Fibroblast of upper back skin (primary cell): ENCODE measurements at regions not wholly inside any gene's neighbourhood (a gene's known extent, or its start where the extent isn't known, plus 50 kb on each side); places are given as distances from the start of the nearest gene placed in this dataset.
"Not testable (repeated sequence)": the region's sequence is repeated elsewhere in the genome, so short reads cannot be mapped to it uniquely, and the experiment has no call there.

Source experiments
- DNase-seq: peaks from one replicate; pipeline ENCODE4 v3.0.0-alpha.2; 2013

DNA sequence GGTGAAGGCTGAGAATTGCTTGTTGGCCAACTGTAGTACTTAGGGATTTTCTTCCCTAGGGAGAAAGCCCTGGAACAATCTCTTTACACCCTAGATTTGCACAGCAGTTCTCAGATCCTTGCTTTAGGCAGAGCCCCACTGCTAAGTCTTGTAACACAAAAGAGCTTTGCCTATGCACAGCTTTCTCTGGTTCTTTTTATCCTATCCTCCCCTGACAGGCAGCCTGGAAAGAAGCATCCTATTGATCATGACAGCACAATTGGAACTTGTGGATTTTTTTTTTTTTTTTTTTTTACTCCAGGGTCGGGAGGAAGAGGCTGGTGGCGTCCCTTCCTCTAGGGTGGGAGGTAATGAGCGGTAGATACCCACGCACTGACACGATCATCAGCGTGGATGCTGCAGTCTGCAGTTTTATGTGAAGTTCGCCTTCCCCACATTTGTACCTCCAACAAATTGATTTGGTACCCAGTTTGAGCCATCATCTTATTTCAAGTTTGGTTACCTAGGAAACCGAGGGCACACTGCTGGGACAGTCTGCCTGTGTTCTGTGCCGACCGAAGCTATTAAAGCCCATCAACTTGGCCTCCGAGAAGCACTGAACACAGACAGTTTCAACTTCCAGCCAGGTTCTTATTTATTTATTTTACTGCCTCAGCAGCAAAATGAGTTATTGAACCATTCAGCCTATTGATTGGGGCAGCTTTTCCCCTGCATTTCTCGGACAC is 110.1 kb downstream of the NRN1 start:
- DNase-seq = no peak

DNA sequence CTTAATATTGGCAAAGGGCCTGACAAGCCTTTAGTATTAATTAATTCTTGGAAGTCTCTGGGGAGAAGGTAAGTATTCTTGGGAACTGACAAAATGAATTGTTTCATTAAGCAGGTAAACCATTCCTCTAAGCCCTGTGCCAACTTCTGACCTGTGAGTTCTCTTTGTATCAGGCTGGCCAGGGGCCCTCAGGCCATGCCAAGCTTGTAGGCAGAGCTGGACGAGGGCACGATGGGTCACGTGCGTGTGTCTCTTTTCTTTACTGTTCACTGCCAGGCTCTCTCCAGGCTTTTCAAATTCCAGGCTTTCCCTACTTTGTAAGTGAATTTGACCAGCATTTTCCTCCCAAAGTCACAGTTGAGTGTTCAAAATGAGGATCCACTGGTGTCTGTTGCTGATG is 112.4 kb downstream of the NRN1 start:
- no peak for DNase-seq

DNA sequence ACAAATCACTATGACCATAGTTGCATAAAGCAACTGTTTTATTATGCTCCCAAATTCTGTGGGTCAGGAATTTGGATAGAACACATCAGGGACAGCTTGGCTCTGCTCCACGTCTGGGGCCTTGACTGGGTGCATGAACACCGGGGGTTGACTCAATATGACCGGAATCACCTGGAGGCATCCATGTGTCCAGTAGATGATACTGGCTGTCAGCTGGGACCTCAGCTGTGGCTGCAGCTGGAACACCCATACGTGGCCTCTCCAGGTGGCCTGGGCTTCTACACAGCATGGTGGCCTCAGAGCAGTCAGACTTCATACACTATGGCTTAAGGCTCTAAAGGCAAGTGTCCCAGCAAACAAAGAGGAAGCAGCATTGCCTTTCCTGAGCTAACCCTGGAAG is 113.4 kb downstream of the NRN1 start:
- no peak for DNase-seq

DNA sequence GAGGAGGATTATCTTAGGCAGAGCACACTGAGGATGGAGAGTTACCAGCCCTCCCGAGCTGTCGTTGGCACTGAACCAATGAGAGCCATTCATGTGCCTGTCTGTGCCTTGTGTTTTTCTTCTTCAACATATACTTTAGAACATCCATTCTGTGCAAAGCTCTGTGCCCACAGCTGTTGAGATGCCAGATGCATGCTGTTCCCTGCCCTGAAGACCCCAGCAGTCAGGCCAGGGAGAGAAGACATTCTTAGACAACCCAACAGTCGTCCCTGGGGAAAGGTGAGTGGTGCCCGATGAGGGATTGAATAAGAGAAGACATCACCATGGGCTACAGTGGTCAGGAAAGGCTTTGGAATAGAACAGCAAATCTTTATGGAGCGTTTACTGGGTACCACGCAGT is 114.1 kb downstream of the NRN1 start:
- DNase-seq = no peak

DNA sequence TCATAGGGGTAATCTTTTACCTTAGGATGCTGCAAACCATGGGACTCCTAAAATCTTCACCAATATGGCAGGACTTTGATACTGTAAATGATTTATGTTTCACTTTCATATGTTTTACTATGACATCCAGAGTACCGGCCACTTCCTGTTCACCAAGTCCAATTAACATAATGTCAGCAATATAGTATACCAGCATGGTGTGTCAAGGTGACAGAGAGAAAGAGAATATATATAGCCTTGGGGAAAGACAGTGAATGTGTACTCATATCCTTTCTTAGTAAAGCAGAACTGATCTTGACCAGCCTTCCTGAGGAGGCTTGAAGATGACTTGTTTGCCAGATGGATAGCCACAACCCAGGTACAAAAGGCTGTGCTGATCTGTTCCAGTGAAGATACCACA is 127.9 kb downstream of the NRN1 start:
- no peak for DNase-seq

DNA sequence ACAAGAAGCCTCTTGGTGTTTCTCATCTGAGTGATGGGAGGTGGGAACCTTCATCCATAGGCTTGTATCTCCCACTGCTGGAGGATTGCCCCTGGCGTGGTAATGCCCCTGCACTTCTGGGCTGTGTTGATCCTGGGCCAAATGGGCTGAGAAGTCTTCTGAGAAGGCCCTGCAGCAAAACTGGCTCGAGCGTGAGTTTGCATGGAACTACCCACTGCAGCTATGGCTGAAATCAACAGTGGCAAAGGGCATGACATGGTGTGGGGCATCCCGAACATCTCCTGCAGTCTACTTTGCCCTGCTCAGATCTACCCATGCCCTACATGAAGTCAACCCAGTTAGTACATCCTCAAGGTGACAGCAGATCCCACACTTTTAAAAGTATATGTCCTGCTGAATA is 130.6 kb downstream of the NRN1 start:
- no peak for DNase-seq

DNA sequence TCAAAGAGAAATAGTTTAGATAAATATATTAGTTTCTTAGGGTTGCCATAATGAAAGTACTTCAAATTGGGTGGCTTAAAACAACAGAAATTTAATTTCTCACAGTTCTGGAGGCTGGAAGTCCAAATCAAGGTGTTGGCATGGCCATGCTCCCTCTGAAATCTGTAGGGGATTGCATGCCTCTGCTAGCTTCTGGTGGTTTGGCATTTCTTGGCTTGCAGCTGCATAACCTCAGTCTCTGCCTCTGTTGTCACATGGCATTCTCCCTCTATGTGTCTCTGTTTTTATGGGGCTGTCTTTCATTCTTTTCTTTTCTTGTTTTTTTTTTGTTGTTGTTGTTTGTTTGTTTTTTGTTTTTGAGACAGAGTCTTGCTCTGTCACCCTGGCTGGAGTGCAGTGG is 132.7 kb downstream of the NRN1 start:
- not testable (repeated sequence) for DNase-seq

DNA sequence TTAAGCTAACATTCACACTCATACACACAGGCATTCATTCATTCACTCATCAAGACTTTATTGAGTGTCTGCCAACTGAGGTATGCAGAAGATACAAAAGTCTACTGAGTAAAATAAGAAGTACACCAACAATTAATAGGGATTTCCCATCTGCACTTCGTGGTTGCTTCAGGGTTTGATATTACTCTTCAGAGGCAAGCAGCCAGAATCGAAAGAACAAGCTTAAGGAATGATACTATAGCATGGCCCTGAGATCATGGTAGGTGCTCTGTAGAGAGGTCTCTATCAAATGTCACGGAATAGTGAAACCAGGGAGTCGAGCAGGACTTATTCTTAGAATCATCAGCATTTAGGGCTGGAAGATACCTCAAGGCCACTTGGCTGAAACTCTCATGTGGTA is 135.4 kb downstream of the NRN1 start:
- no peak for DNase-seq

DNA sequence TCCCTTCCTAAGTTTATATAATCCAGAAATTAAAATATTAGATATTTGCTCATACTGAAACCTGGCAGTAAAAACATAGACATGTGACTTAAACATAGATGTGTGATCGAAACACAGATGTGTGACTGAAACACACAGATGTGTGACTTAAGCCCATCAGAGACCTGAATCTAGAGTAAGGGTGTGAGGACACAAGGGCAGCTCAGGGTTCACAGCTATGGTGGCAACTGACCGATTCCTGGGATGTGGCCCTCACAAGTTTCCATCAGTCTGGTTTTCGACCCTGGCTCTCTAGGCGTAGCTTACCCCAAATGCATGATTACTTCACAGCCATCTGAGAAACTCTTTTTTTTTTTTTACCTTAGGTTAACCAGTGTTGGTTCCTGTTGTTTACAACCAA is 137.0 kb downstream of the NRN1 start:
- no peak for DNase-seq

DNA sequence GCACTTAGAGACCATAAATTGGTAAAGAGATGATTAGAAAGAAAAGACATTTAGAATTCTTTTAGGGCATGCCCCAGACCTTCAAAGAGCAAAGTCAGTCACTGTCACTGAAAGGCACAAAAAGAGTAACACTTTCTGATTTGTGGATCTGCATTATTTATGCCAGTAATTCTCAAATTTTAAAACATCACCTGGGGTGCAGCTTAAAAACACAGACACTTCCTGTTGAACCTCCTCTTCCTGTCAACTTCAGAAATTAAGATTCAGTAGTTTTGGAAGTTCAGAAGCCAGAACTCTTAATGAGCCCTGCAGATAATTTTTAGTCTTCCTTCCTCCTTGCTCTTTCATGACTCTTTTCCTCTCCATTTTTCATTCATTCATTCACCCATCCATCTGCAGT is 137.5 kb downstream of the NRN1 start:
- DNase-seq = no peak

DNA sequence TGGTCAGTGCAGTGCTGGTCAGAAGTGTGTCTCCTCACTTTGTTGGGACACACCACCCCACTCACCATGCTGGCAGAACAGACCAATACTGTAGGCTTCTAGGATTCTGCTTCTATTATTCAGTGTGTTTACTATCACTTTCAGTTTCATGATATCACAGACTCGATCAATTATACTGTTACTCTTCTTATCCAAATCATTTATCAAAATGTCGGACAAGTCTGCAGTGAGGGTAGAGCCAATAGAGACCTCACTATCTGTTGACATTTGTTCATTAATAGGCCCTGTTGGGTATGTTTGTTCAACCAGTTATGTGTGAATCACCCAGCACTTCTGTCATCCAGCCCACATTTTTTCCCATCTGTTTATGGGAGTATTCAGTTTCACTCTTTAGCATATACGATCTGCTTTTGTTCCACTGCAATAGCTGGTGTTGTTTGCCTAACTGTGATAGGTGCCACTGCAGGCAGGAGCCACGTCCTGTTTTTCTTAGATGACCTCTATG is 140.1 kb downstream of the NRN1 start:
- peak; percentile 61 for DNase-seq

DNA sequence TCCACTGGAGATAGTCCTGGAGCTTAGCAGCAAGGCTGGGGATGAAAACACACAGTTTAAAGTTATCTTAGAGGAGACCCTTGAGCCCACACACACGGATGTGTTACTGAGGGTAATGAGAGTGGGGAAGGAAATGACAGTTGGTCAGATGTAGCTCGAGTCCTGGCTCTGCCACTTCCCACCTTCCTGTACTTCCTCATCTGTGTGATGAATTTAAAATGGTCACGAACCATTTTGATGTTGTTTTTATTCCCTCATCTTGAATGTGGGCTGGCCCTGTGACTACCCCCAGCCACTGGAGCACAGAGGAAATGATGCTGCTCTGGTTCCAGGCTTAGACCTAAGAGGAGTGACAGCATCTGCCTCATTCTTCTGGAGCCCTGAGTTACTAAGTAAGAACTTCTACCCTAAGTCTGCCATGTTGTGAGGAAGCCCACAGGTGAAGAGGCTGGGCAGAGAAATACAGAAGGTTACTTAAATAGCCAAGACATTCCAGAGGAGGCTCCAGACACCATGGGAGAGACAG is 141.2 kb downstream of the NRN1 start:
- no peak for DNase-seq

DNA sequence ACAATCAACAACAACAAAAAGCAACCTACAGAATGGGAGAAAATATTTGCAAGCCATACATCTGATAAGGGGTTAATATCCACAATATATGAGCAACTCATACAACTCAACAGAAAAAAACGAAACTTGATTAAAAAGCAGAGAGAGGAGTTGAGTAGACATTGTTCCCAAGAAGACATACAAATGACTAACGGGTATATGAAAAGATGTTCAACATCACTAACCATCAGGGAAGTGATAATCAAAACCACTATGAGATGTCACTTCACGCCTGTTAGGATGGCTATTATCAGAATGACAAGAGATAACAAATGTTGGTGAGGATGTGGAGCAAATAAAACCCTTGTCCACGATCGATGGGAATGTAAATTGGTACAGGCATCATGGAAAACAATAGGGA is 145.9 kb downstream of the NRN1 start:
- no peak for DNase-seq

DNA sequence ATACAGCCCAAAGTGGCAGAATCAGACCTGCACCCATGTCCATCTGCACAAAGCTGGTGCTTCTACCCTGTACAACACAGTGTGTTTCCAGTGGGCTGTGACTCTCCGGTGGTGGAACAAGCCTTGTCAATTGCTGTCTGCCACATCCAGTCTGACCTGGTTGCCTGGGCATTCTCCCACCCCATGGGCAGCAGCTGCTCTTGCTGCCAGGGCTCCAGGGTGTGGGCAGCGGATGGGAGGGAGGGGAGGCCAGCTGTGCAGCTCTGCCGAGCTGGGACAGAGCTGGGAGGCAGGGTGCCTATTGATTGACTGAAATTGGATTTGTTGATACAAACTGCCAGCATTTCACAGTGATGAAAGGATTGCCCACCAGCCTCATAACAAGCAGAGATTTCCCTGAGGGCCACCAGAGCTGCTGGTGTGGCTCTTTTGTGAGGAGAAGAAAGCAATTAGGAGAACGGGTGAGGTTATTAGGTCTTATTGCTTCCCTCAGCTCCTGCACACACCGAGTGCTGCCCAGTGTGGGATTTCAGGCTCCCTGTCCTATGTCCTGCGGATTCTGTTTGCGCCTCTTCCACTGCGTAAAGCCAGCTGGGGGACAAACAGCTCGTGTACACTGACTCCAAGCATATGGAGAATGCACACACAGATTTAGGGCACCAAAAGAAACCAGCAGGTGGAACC is 150.8 kb downstream of the NRN1 start:
- no peak for DNase-seq

DNA sequence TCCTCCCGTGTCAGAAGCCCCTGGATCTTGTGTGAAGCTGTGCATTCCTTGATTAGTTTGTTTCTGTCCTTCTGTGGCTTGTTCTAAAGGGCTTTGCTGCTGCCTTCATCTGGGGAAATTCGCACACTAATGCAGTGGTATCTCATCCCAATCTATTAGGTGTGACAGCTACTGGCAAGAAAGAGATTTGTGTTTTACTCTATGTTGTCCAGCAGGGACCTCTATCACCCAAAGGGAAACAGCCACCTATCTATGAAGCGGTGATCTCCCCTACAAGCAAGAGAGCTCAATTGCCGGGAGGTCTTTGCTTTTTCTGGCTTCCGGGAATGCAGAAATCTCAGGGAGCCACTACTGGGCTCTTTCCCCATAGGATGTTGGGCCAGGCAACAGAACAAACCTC is 151.8 kb downstream of the NRN1 start:
- no peak for DNase-seq

DNA sequence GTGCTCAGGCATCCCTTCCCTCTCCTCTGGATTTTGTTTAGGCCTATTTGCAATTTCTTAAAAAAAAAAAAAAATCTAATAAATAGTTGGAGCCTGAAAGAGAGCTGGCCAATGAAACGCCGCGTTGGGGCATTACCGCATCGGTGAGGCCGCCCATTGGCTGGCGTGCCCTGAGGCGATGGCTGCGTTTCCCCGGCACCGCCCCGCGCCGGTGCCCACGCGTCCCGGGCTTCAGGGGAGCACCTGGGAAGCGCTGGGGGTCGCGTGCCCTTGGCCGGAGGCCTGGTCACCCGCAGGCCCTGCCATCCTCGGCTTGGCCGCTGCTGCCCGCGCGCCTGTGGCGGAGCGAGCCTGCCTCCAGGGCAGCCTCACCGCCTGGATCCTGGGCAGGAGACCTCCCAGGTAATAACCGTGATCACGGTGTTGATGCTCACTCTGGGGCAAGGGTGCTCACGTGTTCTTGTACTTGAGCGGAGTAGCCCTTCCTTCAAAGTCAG is 155.4 kb downstream of the NRN1 start:
- DNase-seq = peak; percentile 48

DNA sequence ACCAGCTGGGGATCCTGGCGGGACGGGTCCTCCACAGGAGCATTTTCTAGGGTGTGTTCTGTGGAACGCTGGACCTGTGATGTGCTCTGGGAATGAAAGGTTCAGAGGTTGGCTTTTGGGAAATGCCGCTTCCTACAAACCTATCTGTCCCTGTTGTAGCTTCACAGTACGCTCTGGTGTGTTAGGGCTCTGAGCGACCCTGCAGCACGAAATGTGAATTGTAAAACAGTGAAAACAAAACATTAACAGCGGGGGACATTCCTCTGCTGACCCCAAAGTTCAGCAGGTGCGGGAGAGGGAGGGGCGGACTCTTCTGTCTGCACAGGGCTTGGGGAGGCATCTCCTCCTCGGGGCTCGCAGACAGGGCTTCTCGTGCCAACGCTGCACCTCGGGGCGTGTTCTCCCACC is 155.9 kb downstream of the NRN1 start:
- no peak for DNase-seq

DNA sequence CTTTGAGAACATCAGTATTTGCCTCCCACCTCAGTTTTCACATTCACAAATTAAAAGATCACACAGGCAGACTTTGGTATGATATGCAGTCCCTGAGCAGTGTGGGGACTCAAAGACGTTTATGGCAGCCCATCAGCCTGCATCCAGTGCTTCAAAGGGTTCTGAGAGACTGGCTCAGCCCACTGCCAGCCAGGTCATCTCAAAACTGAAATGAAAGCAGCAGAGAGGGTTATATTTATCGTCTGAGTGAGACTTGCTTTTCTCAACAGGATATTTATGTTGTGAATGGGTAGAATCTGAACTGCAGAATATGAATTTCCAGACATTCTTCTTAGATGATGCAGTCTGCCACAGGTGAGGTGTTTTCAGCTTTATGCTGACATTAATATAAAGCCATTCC is 159.8 kb downstream of the NRN1 start:
- no peak for DNase-seq

DNA sequence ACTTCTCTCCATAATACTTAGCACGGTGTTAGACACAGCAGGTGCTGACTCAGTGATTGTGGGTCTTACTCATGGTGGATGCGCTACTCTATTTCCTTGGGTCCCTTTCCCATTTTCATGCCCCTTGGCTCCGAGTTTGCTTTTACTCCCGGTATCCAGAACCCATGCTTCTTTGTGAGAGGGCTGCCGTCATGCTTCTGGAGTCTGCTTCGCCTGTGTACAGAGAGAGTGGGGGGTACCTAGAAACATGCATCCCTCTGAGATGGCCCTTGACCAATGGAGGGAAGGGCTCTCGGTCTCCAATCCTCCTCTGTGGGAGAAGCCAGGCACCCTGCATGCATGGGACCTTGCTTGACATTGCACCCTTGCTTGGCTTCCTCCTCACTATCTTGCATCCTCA is 160.4 kb downstream of the NRN1 start:
- no peak for DNase-seq

DNA sequence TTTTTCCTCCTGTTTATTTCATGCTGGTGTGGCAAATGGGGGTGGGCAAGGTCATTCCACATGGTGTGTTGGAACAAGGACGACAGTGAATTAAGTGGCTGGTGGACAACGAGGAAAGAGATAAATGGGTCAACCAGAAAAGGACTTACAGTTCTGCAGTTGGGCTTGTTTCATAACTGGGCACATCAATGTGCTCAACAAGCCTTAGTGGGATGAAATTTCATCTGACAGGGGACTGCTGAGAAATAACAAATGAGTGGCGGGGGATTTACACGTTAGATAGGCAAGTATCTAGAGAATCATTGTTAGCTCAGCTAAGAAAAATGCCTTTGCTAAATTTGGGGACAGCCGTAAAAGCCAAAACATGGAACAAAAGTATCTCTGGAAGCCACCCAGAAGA is 163.6 kb downstream of the NRN1 start:
- no peak for DNase-seq

DNA sequence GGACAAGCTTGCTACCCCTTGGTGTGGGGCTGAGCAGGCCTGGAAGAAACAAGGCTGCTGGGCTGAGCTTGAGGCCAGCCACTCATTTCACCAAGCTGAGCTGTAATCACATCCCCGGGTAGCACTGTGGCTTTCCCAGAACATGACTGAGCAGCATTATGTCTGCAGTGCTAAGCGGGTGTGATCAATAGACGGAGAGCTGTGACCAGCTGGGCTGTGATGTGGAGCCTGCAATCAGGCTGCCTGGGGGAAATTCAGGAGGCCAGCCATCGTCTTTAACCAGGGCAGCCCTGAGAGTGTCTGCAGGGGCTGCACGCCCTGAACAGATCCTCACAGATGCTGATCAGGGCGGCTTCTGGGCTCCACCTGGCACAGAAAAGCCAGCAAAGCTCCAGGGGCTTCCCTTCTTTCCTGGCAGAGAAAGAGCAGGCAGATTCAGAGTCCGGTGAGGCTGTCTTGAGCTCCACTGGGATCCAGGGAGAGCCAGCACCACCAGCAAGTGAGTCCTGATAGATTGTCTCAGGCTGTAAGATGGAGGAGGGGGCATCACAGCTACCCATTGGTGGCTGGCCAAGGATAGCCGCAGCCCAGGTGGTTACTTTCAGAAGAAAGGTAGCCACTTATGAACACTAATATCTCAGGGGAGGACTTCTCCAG is 165.9 kb downstream of the NRN1 start:
- no peak for DNase-seq

DNA sequence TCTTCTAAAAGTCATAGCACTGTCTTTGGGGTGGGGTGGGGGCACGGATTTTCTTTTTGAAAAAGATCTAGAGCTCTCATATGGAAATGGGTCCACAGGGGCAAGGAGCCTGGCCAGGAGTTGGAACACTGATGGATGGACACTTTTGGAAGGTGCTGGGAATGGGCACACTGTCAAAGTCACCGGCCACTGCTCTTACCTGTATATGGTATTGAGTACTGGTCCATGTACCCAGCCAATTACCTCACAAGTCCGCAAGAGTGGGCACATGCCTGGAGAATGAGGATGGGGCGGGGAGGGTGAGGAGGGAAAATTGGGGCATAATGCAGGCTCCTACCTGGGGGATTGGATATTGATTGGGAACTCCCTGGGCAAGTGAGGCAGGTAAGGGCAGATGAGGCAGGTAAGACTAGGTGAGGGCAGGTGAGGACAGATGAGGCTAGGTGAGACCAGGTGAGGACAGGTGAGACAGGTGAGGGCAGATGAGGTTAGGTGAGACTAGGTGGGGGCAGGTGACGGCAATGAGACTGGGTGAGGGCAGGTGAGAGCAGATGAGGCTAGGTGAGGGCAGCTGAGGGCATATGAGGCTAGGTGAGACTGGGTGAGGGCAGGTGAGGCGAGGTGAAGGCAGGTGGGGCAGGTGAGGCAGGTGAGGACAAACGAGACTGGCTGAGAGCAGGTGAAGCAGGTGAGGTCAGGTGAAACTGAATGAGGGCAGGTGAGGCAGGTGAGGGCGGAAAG is 167.9 kb downstream of the NRN1 start:
- DNase-seq = no peak

DNA sequence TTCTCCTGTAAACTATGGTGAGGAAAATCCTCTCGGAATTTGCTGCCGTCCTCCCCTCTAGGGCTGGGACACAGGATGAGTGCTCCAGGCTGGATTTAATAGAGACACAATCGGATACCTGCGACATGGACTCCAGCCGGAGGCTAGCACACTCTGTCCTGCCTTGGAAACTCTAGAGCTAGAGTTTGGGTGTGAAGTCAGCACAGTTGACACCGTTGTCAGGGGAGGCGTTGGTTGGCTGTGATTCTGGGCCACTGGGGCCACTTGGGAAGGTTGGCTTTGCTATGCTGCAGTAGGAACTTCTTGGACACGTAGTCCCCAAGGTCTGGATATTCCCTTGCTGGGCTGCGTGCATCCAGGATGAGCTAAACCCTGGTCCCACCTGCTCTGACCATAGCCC is 169.4 kb downstream of the NRN1 start:
- no peak for DNase-seq
